ENCODE measurements at regions not wholly inside any gene's neighbourhood (a gene's known extent, or its start where the extent isn't known, plus 50 kb on each side); places are given as distances from the start of the nearest gene placed in this dataset.

GRCh38 chr7:86454753-86455152, 189.0 kb upstream of the GRM3 start:
- TF ChIP-seq CEBPB (IDR thresholded peaks at IDR 0.05): no peak
- no peak for TF ChIP-seq CREB1 (IDR thresholded peaks at IDR 0.05; ENCODE audit: low read depth)
- TF ChIP-seq RAD21 (IDR thresholded peaks at IDR 0.05; ENCODE audit: low read depth): no peak
- no peak for TF ChIP-seq REST (IDR thresholded peaks at IDR 0.05; ENCODE audit: low read depth)

Measured in Ishikawa (cell line).